ENCODE measurements at regions not wholly inside any gene's neighbourhood (a gene's known extent, or its start where the extent isn't known, plus 50 kb on each side); places are given as distances from the start of the nearest gene placed in this dataset.
A peak's percentile ranks its signal among the peaks of the same experiment; 100 is the strongest.

DNA sequence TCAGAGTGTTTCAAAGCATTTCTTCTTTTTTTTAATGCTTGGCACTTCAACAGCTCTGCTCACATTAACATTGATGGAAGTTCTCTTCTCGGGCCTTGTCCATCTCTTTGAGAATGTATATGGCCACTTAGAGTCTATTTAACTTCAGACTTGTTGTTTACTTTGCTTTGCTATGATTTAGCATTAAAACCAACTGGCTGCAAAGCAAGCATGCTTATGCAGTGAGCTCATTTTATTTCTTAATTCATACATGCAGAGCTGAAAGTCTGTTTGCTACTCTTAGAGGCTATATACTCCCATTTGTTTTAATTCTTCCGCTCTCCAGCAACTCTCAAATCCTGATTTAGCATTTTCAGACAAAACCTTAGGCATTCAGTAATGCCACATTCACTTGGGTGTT, 107.6 kb upstream of the PACRGL start:
- DNase-seq (ENCODE audit: low read depth in 2 of 2) = peak in 1 of 2 experiments; percentile 20

DNA sequence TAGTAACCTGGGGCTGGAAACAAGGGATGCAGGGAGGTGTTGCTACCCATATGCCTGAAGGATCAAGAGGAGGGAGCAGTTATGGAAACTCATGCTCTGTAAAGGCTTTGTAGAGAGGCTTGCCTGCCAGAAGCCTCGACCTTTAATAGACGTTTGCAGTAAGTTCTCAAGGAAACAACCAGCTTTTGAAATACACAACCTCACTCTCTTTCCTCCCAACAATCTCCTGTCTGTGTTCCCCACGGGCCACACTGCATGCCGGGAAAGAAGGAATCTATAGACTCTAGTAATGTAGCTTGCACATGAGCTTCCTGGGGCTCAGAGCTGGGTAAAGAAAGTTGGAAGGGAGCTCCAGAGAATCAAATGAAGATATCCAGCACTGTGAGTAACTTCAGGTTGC, 101.6 kb upstream of the PACRGL start:
- DNase-seq (ENCODE audit: low read depth in 2 of 2) = no peak

DNA sequence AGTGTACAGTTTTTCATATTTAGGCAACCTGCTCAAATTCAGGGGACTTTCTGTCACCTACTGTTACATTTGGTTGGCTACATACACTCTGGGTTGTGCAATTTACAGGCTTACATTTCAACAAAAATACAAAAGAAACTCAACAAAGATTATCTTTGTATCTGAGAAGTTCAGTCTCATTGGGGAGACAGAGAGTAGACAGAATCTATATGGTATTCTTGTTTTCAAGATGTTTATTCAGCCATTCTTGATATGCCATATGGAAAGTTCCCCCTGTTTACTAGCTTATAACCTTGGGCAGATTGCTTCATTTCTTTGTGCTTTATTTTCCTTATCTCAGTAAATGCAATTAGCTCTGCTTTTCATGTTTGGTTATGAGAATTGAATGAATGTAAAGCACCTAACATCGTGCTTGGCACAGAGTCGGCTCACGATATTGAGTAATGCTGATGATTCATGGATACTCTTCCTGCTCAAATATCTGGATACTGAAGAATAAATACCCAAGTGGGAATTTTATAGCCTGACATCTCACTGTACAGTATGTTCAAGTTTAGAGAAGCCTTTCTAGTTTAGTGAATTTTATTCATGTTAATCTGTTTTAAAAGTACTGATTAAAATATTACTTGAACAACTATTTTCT, 96.5 kb upstream of the PACRGL start:
- peak; percentile 52 to 56 for DNase-seq (ENCODE audit: low read depth in 2 of 2)

DNA sequence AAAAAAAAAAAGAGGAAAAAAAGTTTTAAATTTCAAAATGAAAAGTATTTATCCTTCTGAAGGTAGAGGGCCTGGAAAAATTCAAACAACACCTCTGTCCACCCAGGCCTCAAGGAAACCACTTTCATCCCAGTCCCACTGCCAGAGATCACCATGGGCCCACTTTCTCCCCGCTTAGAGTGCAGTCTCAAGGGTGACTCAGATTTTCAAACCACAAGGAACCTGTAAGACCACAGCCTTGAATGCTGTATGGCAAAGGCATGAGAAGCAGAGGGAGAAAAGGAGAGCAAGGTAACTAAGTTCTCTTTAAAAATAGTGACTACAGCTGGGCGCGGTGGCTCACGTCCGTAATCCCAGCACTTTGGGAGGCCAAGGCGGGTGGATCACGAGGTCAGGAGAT, 87.9 kb upstream of the PACRGL start:
- DNase-seq (ENCODE audit: low read depth in 2 of 2) = no peak

- no peak for DNase-seq (ENCODE audit: low read depth in 2 of 2)
Observed at GRCh38 chr4:20614816-20615215, 85.4 kb upstream of the PACRGL start.

- no peak for DNase-seq (ENCODE audit: low read depth in 2 of 2)
Observed at GRCh38 chr4:20615486-20616260, 84.6 kb upstream of the PACRGL start.

DNA sequence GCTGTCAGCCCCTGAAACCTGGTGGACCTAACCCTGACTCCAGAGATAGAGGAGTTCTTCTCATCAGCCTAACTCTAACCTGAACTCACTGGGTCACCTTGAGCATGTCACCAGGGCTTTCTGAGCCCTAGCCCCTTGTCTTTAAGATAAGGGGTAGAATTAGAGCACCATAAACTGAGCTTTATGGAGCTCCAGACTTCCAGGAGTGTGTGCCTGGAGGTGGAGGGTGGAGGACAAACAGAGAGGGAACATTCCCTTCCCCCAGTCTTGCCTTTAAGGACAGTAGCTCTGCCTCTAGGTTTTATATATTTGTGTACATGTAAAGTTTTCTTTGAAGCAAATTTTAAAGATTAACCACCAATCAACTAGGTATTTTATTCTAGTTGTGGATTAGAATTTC, 83.9 kb upstream of the PACRGL start:
- no peak for DNase-seq (ENCODE audit: low read depth in 2 of 2)

- no peak for DNase-seq (ENCODE audit: low read depth in 2 of 2)
Observed at GRCh38 chr4:20616848-20617247, 83.4 kb upstream of the PACRGL start.

DNA sequence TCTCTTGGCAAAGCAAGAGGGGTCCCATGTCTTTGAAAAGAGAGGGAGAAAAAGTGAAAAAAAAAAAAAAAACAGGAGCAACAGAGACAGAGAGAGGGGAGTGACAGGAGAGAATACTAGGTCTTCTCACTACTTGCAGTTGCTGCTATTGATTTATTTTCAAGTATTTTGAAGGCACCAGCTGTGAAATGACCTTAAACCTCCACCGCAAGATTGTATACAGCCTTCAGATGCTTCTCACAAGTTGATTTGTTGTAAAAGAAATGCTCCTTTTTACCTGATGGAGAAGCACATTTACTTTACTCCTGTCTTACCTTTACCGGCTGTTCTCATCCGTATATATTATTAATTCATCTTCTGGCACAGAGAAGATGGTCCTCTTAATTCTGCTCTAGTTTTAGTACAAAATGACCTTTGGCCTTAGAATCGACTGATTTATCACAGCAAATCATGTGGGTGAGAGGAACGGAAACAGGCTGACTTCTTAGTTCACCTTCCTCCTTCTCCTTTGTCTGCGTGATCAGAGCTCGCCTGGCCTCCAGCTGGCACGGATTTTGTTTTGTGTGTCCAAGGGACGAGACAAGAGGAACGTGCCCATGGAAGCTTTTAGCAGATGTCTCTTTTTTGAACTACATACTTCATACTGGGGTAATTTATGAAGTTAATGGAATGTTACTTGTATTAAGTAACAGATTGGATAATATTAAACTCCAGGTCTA, 82.4 kb upstream of the PACRGL start:
- no peak for DNase-seq (ENCODE audit: low read depth in 2 of 2)

- no peak for DNase-seq (ENCODE audit: low read depth in 2 of 2)
Observed at GRCh38 chr4:20618731-20619130, 81.5 kb upstream of the PACRGL start.

DNA sequence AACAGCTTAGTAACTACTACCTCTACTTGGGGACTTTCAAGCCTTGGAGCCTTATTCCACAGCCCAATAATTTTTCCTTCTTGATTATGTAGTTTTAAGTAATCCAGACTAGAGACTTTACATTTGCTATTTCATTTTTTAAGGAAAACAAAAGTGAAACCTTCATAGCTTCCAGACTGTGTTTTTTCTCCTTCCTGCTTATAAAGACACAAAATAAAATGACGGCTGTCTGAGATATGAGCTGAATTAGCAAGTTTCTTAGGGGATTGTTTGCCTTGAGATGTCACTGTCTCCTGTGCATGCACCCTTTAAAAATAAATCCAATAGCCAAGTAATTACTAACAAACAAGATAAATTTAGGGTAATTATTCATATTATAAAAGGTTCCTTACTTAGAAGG, 78.8 kb upstream of the PACRGL start:
- no peak for DNase-seq (ENCODE audit: low read depth in 2 of 2)

GRCh38 chr4:20622701-20623100, 77.6 kb upstream of the PACRGL start:
- DNase-seq (ENCODE audit: low read depth in 2 of 2) = no peak

- DNase-seq (ENCODE audit: low read depth in 2 of 2) = no peak
Observed at GRCh38 chr4:20623939-20624338, 76.3 kb upstream of the PACRGL start.

DNA sequence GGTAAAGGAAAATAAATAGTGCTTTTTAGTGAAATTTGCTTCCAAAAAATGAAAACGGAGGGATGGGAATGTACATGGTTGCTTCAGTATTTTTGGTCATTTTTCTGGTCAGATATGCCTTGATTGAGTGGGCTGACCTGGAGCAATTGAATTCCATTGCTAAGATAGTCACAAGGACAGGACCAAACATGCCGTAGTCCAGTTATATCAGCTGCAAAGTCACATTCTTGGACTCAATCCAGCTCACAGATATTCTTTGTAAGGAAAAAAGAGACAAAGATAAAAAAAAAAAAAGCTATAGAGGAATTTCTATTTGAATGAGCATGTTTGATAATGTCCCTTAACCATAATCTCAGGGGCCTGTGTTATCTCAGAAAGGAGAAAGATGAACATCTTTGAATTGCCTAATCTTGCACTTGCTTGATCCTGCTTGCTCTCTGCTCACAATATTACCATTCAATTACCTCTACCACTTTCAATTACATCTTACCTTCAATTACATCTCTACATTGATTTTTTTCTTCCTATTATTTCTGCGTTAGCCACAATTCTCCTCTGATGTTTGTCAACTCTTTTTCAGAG, 75.4 kb upstream of the PACRGL start:
- DNase-seq (ENCODE audit: low read depth in 2 of 2) = no peak

- no peak for DNase-seq (ENCODE audit: low read depth in 2 of 2)
Observed at GRCh38 chr4:20625426-20625825, 74.8 kb upstream of the PACRGL start.

GRCh38 chr4:20626326-20627005, 73.8 kb upstream of the PACRGL start:
- DNase-seq (ENCODE audit: low read depth in 2 of 2) = no peak

DNA sequence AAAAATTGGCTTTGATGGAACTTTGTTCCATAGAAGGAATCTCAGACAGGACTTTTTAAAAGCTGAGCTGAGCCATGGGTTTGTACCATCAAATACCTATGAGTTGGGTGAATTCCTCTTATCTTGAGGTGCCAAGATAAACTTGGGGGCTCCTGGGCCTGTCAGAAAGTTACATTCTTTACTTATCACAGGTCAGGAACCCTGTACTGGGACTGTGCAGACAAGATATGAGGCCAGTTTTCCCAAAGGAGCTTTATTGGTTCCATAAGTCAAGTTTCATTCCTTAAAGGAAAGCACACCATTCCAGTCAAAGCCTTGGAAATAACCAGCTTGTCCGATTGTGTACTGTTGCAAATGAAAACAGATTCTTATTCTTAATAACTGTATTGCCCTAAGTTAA, 72.4 kb upstream of the PACRGL start:
- no peak for DNase-seq (ENCODE audit: low read depth in 2 of 2)

DNA sequence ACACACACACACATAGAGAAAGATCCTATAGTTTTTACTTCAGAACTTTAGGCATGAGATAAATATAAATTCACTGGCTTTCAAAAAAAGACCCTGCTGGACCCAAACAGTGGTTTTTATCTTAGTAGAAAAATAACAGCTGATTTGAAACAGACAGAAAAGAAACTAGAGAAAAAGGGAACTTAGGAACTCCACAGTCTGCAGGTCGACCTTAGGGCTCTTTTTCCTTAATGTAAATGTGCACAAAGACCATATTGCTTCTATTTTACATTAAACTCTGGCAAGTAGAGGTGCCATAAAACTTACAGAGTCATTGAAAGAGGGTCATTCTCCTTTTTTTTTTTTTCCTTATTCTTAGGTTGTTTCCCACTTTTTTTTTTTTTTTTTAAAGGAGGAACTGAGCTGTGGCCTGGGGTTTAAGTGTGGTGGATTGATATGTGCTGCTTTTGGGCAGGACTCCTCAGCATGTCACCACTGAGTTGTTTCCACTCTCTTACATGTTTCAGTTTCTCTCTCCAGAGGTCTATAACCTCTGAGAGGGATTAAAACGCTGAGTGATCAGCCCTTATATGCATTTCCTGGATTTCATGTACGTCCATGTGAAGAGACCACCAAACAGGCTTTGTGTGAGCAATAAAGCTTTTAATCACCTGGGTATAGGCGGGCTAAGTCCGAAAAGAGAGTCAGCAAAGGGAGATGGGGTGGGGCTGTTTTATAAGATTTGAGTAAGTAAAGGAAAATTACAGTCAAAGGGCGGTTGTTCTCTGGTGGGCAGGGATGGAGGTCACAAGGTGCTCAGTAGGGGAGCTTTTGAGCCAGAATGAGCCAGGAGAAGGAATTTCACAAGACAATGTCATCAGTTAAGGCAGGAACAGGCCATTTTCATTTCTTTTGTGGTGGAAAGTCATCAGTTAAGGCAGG, 70.8 kb upstream of the PACRGL start:
- no peak for DNase-seq (ENCODE audit: low read depth in 2 of 2)

GRCh38 chr4:20638825-20639224, 61.4 kb upstream of the PACRGL start:
- no peak for DNase-seq (ENCODE audit: low read depth in 2 of 2)

GRCh38 chr4:20639346-20639745, 60.9 kb upstream of the PACRGL start:
- DNase-seq (ENCODE audit: low read depth in 2 of 2) = no peak

DNA sequence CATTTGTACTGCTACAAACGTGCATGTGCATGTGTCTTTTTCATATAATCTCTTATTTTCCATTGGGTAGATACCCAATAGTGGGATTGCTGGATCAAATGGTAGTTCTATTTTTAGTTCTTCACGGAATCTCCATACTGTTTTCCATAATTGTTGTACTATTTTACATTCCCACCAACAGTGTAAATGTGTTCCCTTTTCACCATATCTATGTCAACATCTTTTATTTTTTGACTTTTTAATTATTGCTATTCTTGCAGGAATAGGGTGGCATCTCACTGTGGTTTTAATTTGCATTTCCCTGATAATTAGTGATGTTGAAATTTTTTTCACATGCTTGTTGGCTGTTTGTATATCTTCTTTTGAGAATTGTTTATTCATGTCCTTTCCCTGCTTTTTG, 59.3 kb upstream of the PACRGL start:
- DNase-seq (ENCODE audit: low read depth in 2 of 2) = no peak

All from fibroblast of skin of left quadriceps (primary cell).